ENCODE measurements at regions not wholly inside any gene's neighbourhood (a gene's known extent, or its start where the extent isn't known, plus 50 kb on each side); places are given as distances from the start of the nearest gene placed in this dataset.

DNA sequence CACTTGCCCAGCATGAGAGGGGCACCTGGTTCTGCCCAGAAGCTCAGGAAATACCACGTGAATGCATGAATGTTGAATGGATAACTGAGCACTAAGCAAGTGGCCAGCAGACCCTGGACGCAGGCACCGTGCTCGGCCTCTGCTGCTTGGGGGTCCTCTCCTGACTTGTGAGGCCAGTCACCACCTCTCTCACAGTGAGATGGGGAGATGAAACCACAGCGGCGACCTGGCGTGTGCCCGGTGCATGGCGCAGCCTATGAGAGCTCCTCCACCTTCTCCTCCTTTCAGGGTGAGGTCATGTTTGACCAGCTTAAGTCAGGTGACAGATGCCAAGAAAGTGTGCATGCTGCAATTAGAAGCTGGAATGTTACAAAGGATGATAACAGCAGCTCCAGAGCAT is 75.5 kb downstream of the HMX1 start:
- DNase-seq (ENCODE audit: low read depth, low spot score), result no peak
- in situ Hi-C loops (cut with HindIII; ENCODE audit: low sequenced_read_pairs), result no loop called here
- no peak overlapping the region for H3K4me3 ChIP-seq (ENCODE audit: low read depth, low read length)
- no peak for TF ChIP-seq CTCF (IDR thresholded peaks at IDR 0.05; ENCODE audit: low read depth, low read length)

- no peak for TF ChIP-seq CTCF (IDR thresholded peaks at IDR 0.05; ENCODE audit: low read depth, low read length)
- in situ Hi-C loops (cut with HindIII; ENCODE audit: low sequenced_read_pairs), result no loop called here
- DNase-seq (ENCODE audit: low read depth, low spot score), result no peak
- H3K4me3 ChIP-seq (ENCODE audit: low read depth, low read length), result no peak overlapping the region
Observed at GRCh38 chr4:8795140-8795539, 76.5 kb downstream of the HMX1 start.

DNA sequence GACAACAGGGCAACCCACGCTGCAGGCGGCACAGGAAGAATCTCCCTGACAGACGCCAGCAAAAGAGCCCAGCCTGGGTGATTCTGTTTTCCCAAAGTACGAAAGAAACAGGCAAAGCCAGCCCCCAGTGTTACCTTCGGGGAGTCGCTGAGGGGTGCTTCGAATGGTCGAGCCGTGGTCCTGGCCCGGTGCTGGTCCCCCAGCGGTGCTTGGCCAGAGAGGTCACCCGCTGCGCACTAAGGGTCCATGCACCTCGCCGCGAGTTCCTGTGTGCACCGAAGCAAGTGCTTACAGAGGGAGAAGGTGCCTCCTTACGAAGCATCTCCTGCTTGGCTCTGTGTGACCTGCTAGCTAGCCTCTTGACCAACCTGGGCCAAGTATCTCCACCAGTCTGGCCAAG is 77.1 kb downstream of the HMX1 start:
- H3K4me3 ChIP-seq (ENCODE audit: low read depth, low read length), result no peak overlapping the region
- DNase-seq (ENCODE audit: low read depth, low spot score), result no peak
- no peak for TF ChIP-seq CTCF (IDR thresholded peaks at IDR 0.05; ENCODE audit: low read depth, low read length)
- in situ Hi-C loops (cut with HindIII; ENCODE audit: low sequenced_read_pairs), result no loop called here

GRCh38 chr4:8793571-8794160 is 78.0 kb downstream of the HMX1 start:
- DNase-seq (ENCODE audit: low read depth, low spot score), result no peak
- in situ Hi-C loops (cut with HindIII; ENCODE audit: low sequenced_read_pairs), result no loop called here
- TF ChIP-seq CTCF (IDR thresholded peaks at IDR 0.05; ENCODE audit: low read depth, low read length), result no peak

DNA sequence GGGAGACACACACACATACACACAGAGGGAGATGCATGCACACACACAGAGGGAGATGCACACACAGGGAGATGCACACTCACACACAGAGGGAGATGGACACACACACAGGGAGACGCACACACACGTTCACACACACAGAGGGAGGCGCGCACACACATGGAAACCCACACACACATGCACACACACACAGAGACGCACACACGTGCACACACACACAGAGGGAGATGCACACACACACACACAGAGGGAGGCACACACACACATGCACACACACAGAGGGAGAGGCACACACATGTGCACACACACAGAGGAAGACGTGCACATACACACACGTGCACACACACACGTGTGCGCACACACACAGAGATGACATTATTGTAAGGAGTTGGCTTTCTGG is 79.1 kb downstream of the HMX1 start:
- no peak for DNase-seq (ENCODE audit: low read depth, low spot score)
- TF ChIP-seq CTCF (IDR thresholded peaks at IDR 0.05; ENCODE audit: low read depth, low read length), result no peak
- H3K4me3 ChIP-seq (ENCODE audit: low read depth, low read length), result no peak overlapping the region
- in situ Hi-C loops (cut with HindIII; ENCODE audit: low sequenced_read_pairs), result no loop called here

More at GRCh38 chr4:8793571-8794160, 78.0 kb downstream of the HMX1 start:
- H3K4me3 ChIP-seq (ENCODE audit: low read depth, low read length), result no peak overlapping the region

- in situ Hi-C loops (cut with HindIII; ENCODE audit: low sequenced_read_pairs), result no loop called here
- no peak for TF ChIP-seq CTCF (IDR thresholded peaks at IDR 0.05; ENCODE audit: low read depth, low read length)
- no peak overlapping the region for H3K4me3 ChIP-seq (ENCODE audit: low read depth, low read length)
- DNase-seq (ENCODE audit: low read depth, low spot score), result no peak
Observed at GRCh38 chr4:8791609-8792008, 80.0 kb downstream of the HMX1 start.

- DNase-seq (ENCODE audit: low read depth, low spot score), result no peak
- no peak for TF ChIP-seq CTCF (IDR thresholded peaks at IDR 0.05; ENCODE audit: low read depth, low read length)
- in situ Hi-C loops (cut with HindIII; ENCODE audit: low sequenced_read_pairs), result no loop called here
- H3K4me3 ChIP-seq (ENCODE audit: low read depth, low read length), result no peak overlapping the region
Observed at GRCh38 chr4:8790749-8791148, 80.9 kb downstream of the HMX1 start.

Measured in astrocyte of the spinal cord (primary cell).